H1 (cell line): ENCODE measurements at regions not wholly inside any gene's neighbourhood (a gene's known extent, or its start where the extent isn't known, plus 50 kb on each side); places are given as distances from the start of the nearest gene placed in this dataset.

Experiments
- BRCA1 ChIP-seq: IDR thresholded peaks from 2 replicates; pipeline ENCODE4 v1.6.1; 2012; ENCODE audit warnings: low read depth, low read length, improper control_type of control experiment
- EGR1 ChIP-seq: IDR thresholded peaks from 2 replicates; pipeline ENCODE4 v1.6.1; 2011; ENCODE audit warnings: low read depth, low read length, borderline replicate concordance
- EP300 ChIP-seq, 2 experiments: IDR thresholded peaks; 1 replicate in 1 of 2; 2 replicates in 1 of 2; pipeline ENCODE4 v1.6.1; 2011 to 2012; ENCODE audit warnings: low read depth in 2 of 2, low read length in 2 of 2, mild to moderate bottlenecking in 2 of 2, borderline replicate concordance in 1 of 2, inconsistent platforms in 1 of 2, moderate library complexity in 1 of 2
- EZH2 ChIP-seq: fragments of 200-600 bp; sonication (generic); IDR thresholded peaks from 2 replicates; pipeline ENCODE4 v1.7.1; 2012; ENCODE audit warnings: low read depth, mild to moderate bottlenecking, moderate library complexity, low read length, inconsistent platforms; ENCODE audit not compliant: severe bottlenecking
- FOSL1 ChIP-seq: IDR thresholded peaks from 2 replicates; pipeline ENCODE4 v1.6.1; 2011; ENCODE audit warnings: mild to moderate bottlenecking, low read depth, low read length, moderate library complexity; ENCODE audit not compliant: insufficient read depth
- HDAC6 ChIP-seq: IDR thresholded peaks from one replicate; pipeline ENCODE4 v1.7.1; 2012; ENCODE audit warnings: low read depth, mild to moderate bottlenecking, inconsistent platforms, low read length, moderate library complexity
- POLR2A ChIP-seq, 2 experiments: IDR thresholded peaks; 1 replicate in 1 of 2; 2 replicates in 1 of 2; pipeline ENCODE4 v1.6.1; 2011; ENCODE audit warnings: low read depth in 2 of 2, low read length in 2 of 2, mild to moderate bottlenecking in 2 of 2; ENCODE audit errors: control extremely low read depth in 1 of 2
- TAF1 ChIP-seq: IDR thresholded peaks from 2 replicates; pipeline ENCODE4 v1.6.1; 2011; ENCODE audit warnings: mild to moderate bottlenecking, low read depth, low read length
- TEAD4 ChIP-seq: IDR thresholded peaks from 2 replicates; pipeline ENCODE4 v1.6.1; 2012; ENCODE audit warnings: low read depth, low read length, inconsistent platforms, mixed read lengths
- USF2 ChIP-seq: IDR thresholded peaks from 2 replicates; pipeline ENCODE4 v1.6.1; 2011; ENCODE audit warnings: low read length, improper control_type of control experiment
- YY1 ChIP-seq: IDR thresholded peaks from 2 replicates; pipeline ENCODE4 v1.6.1; 2011; ENCODE audit warnings: low read depth, mild to moderate bottlenecking, low read length
- TF ChIP-seq, protein P1 (sequence below), 3 experiments: IDR thresholded peaks; 1 replicate in 2 of 3; 2 replicates in 1 of 3; pipeline versions ENCODE4 v1.5.1 to v1.6.1; 2011; ENCODE audit warnings: low read length in 3 of 3, mild to moderate bottlenecking in 3 of 3, inconsistent platforms in 2 of 3, low read depth in 1 of 3, moderate library complexity in 1 of 3; ENCODE audit not compliant: insufficient read depth in 1 of 3; ENCODE audit errors: control extremely low read depth in 1 of 3
- TF ChIP-seq, protein P2 (sequence below): IDR thresholded peaks from 2 replicates; pipeline ENCODE4 v1.6.1; 2012; ENCODE audit warnings: low read length, inconsistent platforms

- TF ChIP-seq USF2 (no peak), POLR2A (IDR thresholded peaks at IDR 0.05; ENCODE audit: control extremely low read depth in 1 of 2, low read depth in 2 of 2, low read length in 2 of 2) (no peak), FOSL1 (no peak), EP300 (IDR thresholded peaks at IDR 0.05; ENCODE audit: borderline replicate concordance in 1 of 2, low read depth in 2 of 2, low read length in 2 of 2) (no peak), HDAC6 (no peak), EZH2 (no peak), TAF1 (no peak), TEAD4 (no peak), YY1 (no peak), BRCA1 (no peak), EGR1 (no peak)
- TF ChIP-seq, protein P1, sequence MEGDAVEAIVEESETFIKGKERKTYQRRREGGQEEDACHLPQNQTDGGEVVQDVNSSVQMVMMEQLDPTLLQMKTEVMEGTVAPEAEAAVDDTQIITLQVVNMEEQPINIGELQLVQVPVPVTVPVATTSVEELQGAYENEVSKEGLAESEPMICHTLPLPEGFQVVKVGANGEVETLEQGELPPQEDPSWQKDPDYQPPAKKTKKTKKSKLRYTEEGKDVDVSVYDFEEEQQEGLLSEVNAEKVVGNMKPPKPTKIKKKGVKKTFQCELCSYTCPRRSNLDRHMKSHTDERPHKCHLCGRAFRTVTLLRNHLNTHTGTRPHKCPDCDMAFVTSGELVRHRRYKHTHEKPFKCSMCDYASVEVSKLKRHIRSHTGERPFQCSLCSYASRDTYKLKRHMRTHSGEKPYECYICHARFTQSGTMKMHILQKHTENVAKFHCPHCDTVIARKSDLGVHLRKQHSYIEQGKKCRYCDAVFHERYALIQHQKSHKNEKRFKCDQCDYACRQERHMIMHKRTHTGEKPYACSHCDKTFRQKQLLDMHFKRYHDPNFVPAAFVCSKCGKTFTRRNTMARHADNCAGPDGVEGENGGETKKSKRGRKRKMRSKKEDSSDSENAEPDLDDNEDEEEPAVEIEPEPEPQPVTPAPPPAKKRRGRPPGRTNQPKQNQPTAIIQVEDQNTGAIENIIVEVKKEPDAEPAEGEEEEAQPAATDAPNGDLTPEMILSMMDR (IDR thresholded peaks at IDR 0.05; ENCODE audit: control extremely low read depth in 1 of 3, insufficient read depth in 1 of 3, low read depth in 1 of 3, low read length in 3 of 3) = no peak
- TF ChIP-seq, protein P2, sequence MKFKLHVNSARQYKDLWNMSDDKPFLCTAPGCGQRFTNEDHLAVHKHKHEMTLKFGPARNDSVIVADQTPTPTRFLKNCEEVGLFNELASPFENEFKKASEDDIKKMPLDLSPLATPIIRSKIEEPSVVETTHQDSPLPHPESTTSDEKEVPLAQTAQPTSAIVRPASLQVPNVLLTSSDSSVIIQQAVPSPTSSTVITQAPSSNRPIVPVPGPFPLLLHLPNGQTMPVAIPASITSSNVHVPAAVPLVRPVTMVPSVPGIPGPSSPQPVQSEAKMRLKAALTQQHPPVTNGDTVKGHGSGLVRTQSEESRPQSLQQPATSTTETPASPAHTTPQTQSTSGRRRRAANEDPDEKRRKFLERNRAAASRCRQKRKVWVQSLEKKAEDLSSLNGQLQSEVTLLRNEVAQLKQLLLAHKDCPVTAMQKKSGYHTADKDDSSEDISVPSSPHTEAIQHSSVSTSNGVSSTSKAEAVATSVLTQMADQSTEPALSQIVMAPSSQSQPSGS = no peak
Observed at GRCh38 chr4:126890383-126890782, 742.4 kb upstream of the INTU start.
